ENCODE measurements at regions not wholly inside any gene's neighbourhood (a gene's known extent, or its start where the extent isn't known, plus 50 kb on each side); places are given as distances from the start of the nearest gene placed in this dataset.
"Not testable (repeated sequence)": the region's sequence is repeated elsewhere in the genome, so short reads cannot be mapped to it uniquely, and the experiment has no call there.

GRCh38 chr4:186831574-186831973 lies 107.9 kb upstream of the FAT1 start:
- H3K4me1 ChIP-seq (ENCODE audit: control insufficient read depth, insufficient read depth, low read length) = no peaks in the 10 kb centered on the region
- no CpG with 5 or more reads among the region's 4 CpGs for WGBS (ENCODE audit: insufficient coverage, insufficient read length)

GRCh38 chr4:186832906-186833305 lies 109.2 kb upstream of the FAT1 start:
- H3K27ac ChIP-seq (ENCODE audit: low read length) = no peak overlapping the region
- H3K9me3 ChIP-seq (ENCODE audit: control insufficient read depth, insufficient read depth, low read length) = no peaks in the 10 kb centered on the region
- WGBS (ENCODE audit: insufficient coverage, insufficient read length) = no CpG with 5 or more reads among the region's 1 CpG
- H3K36me3 ChIP-seq (ENCODE audit: control insufficient read depth, insufficient read depth, low read length) = no peaks in the 10 kb centered on the region
- no peak for DNase-seq (ENCODE audit: low read depth, low spot score)
- no peaks in the 10 kb centered on the region for H3K27me3 ChIP-seq (ENCODE audit: control insufficient read depth, insufficient read depth, low read length)
- H3K4me1 ChIP-seq (ENCODE audit: control insufficient read depth, insufficient read depth, low read length) = no peaks in the 10 kb centered on the region
- H3K4me3 ChIP-seq (ENCODE audit: low read length) = no peak overlapping the region

More at GRCh38 chr4:186831574-186831973, 107.9 kb upstream of the FAT1 start:
- no peak overlapping the region for H3K4me3 ChIP-seq (ENCODE audit: low read length)
- no peaks in the 10 kb centered on the region for H3K27me3 ChIP-seq (ENCODE audit: control insufficient read depth, insufficient read depth, low read length)
- H3K27ac ChIP-seq (ENCODE audit: low read length) = no peak overlapping the region
- DNase-seq (ENCODE audit: low read depth, low spot score) = no peak
- H3K9me3 ChIP-seq (ENCODE audit: control insufficient read depth, insufficient read depth, low read length) = no peaks in the 10 kb centered on the region
- no peaks in the 10 kb centered on the region for H3K36me3 ChIP-seq (ENCODE audit: control insufficient read depth, insufficient read depth, low read length)

- no CpG with 5 or more reads among the region's 3 CpGs for WGBS (ENCODE audit: insufficient coverage, insufficient read length)
- H3K9me3 ChIP-seq (ENCODE audit: control insufficient read depth, insufficient read depth, low read length); H3K27ac ChIP-seq (ENCODE audit: low read length); H3K27me3 ChIP-seq (ENCODE audit: control insufficient read depth, insufficient read depth, low read length); DNase-seq (ENCODE audit: low read depth, low spot score); H3K36me3 ChIP-seq (ENCODE audit: control insufficient read depth, insufficient read depth, low read length); H3K4me3 ChIP-seq (ENCODE audit: low read length); H3K4me1 ChIP-seq (ENCODE audit: control insufficient read depth, insufficient read depth, low read length): not testable (repeated sequence)
Measured at GRCh38 chr4:186837463-186837862, 113.8 kb upstream of the FAT1 start.

- H3K27ac ChIP-seq (ENCODE audit: low read length) = no peak overlapping the region
- no peaks in the 10 kb centered on the region for H3K9me3 ChIP-seq (ENCODE audit: control insufficient read depth, insufficient read depth, low read length)
- no peaks in the 10 kb centered on the region for H3K36me3 ChIP-seq (ENCODE audit: control insufficient read depth, insufficient read depth, low read length)
- no peaks in the 10 kb centered on the region for H3K27me3 ChIP-seq (ENCODE audit: control insufficient read depth, insufficient read depth, low read length)
- H3K4me1 ChIP-seq (ENCODE audit: control insufficient read depth, insufficient read depth, low read length) = no peaks in the 10 kb centered on the region
- no peak for DNase-seq (ENCODE audit: low read depth, low spot score)
- H3K4me3 ChIP-seq (ENCODE audit: low read length) = no peak overlapping the region
- WGBS (ENCODE audit: insufficient coverage, insufficient read length) = no CpG with 5 or more reads among the region's 2 CpGs
Measured at GRCh38 chr4:186838295-186838694, 114.6 kb upstream of the FAT1 start.

- DNase-seq (ENCODE audit: low read depth, low spot score) = no peak
- WGBS (ENCODE audit: insufficient coverage, insufficient read length) = no CpG with 5 or more reads among the region's 11 CpGs
- Histone ChIP-seq H3K36me3 (ENCODE audit: control insufficient read depth, insufficient read depth, low read length) (no peaks in the 10 kb centered on the region), H3K4me1 (ENCODE audit: control insufficient read depth, insufficient read depth, low read length) (no peaks in the 10 kb centered on the region), H3K27ac (ENCODE audit: low read length) (no peak overlapping the region), H3K9me3 (ENCODE audit: control insufficient read depth, insufficient read depth, low read length) (no peaks in the 10 kb centered on the region), H3K4me3 (ENCODE audit: low read length) (no peak overlapping the region), H3K27me3 (ENCODE audit: control insufficient read depth, insufficient read depth, low read length) (no peaks in the 10 kb centered on the region)
Measured at GRCh38 chr4:186839122-186840037, 115.7 kb upstream of the FAT1 start.

GRCh38 chr4:186840222-186840701 lies 116.6 kb upstream of the FAT1 start:
- WGBS (ENCODE audit: insufficient coverage, insufficient read length) = 100% methylated on average over 3 of the region's 7 CpGs
- Histone ChIP-seq H3K27me3 (ENCODE audit: control insufficient read depth, insufficient read depth, low read length) (no peaks in the 10 kb centered on the region), H3K4me1 (ENCODE audit: control insufficient read depth, insufficient read depth, low read length) (no peaks in the 10 kb centered on the region), H3K36me3 (ENCODE audit: control insufficient read depth, insufficient read depth, low read length) (no peaks in the 10 kb centered on the region), H3K27ac (ENCODE audit: low read length) (no peak overlapping the region), H3K4me3 (ENCODE audit: low read length) (no peak overlapping the region), H3K9me3 (ENCODE audit: control insufficient read depth, insufficient read depth, low read length) (no peaks in the 10 kb centered on the region)
- DNase-seq (ENCODE audit: low read depth, low spot score) = no peak

GRCh38 chr4:186840771-186841301 lies 117.2 kb upstream of the FAT1 start:
- WGBS (ENCODE audit: insufficient coverage, insufficient read length) = no CpG with 5 or more reads among the region's 21 CpGs
- Histone ChIP-seq H3K4me3 (ENCODE audit: low read length) (no peak overlapping the region), H3K27me3 (ENCODE audit: control insufficient read depth, insufficient read depth, low read length) (no peaks in the 10 kb centered on the region), H3K27ac (ENCODE audit: low read length) (no peak overlapping the region), H3K4me1 (ENCODE audit: control insufficient read depth, insufficient read depth, low read length) (no peaks in the 10 kb centered on the region), H3K36me3 (ENCODE audit: control insufficient read depth, insufficient read depth, low read length) (no peaks in the 10 kb centered on the region), H3K9me3 (ENCODE audit: control insufficient read depth, insufficient read depth, low read length) (no peaks in the 10 kb centered on the region)
- DNase-seq (ENCODE audit: low read depth, low spot score) = no peak

GRCh38 chr4:186844059-186844681 lies 120.5 kb upstream of the FAT1 start:
- no peak for DNase-seq (ENCODE audit: low read depth, low spot score)
- H3K27ac ChIP-seq (ENCODE audit: low read length) = no peak overlapping the region

GRCh38 chr4:186845137-186845842 lies 121.6 kb upstream of the FAT1 start:
- no peaks in the 10 kb centered on the region for H3K9me3 ChIP-seq (ENCODE audit: control insufficient read depth, insufficient read depth, low read length)
- no peaks in the 10 kb centered on the region for H3K27me3 ChIP-seq (ENCODE audit: control insufficient read depth, insufficient read depth, low read length)
- WGBS (ENCODE audit: insufficient coverage, insufficient read length) = no CpG with 5 or more reads among the region's 9 CpGs
- no peak for DNase-seq (ENCODE audit: low read depth, low spot score)
- H3K27ac ChIP-seq (ENCODE audit: low read length) = no peak overlapping the region
- H3K4me3 ChIP-seq (ENCODE audit: low read length) = no peak overlapping the region
- H3K4me1 ChIP-seq (ENCODE audit: control insufficient read depth, insufficient read depth, low read length) = no peaks in the 10 kb centered on the region
- H3K36me3 ChIP-seq (ENCODE audit: control insufficient read depth, insufficient read depth, low read length) = no peaks in the 10 kb centered on the region

More at GRCh38 chr4:186844059-186844681, 120.5 kb upstream of the FAT1 start:
- Histone ChIP-seq H3K27me3 (ENCODE audit: control insufficient read depth, insufficient read depth, low read length) (no peaks in the 10 kb centered on the region), H3K4me1 (ENCODE audit: control insufficient read depth, insufficient read depth, low read length) (no peaks in the 10 kb centered on the region), H3K9me3 (ENCODE audit: control insufficient read depth, insufficient read depth, low read length) (no peaks in the 10 kb centered on the region), H3K4me3 (ENCODE audit: low read length) (no peak overlapping the region), H3K36me3 (ENCODE audit: control insufficient read depth, insufficient read depth, low read length) (no peaks in the 10 kb centered on the region)
- WGBS (ENCODE audit: insufficient coverage, insufficient read length) = no CpG with 5 or more reads among the region's 8 CpGs

- Histone ChIP-seq H3K27ac (ENCODE audit: low read length) (no peak overlapping the region), H3K4me1 (ENCODE audit: control insufficient read depth, insufficient read depth, low read length) (no peaks in the 10 kb centered on the region), H3K4me3 (ENCODE audit: low read length) (no peak overlapping the region), H3K27me3 (ENCODE audit: control insufficient read depth, insufficient read depth, low read length) (no peaks in the 10 kb centered on the region), H3K9me3 (ENCODE audit: control insufficient read depth, insufficient read depth, low read length) (no peaks in the 10 kb centered on the region), H3K36me3 (ENCODE audit: control insufficient read depth, insufficient read depth, low read length) (no peaks in the 10 kb centered on the region)
- WGBS (ENCODE audit: insufficient coverage, insufficient read length) = no CpG with 5 or more reads among the region's 3 CpGs
- no peak for DNase-seq (ENCODE audit: low read depth, low spot score)
Measured at GRCh38 chr4:186846426-186846825, 122.8 kb upstream of the FAT1 start.

All from iPS DF 6.9 (cell line).